Stomach (tissue), 8 donors: ENCODE measurements at regions not wholly inside any gene's neighbourhood (a gene's known extent, or its start where the extent isn't known, plus 50 kb on each side); places are given as distances from the start of the nearest gene placed in this dataset.

Experiments used
- DNase-seq, 2 donors: peaks; one replicate each; pipeline versions ENCODE4 v3.0.0 to v3.0.0-alpha.2; 2013 to 2019
- H3K27ac ChIP-seq, 5 donors: fragments of 200-600 bp in 4 of 5; sonication (generic) in 4 of 5; one replicate each; pipeline ENCODE4 v1.5.1; 2013 to 2019; ENCODE audit warnings: mild to moderate bottlenecking in 1 of 5, moderate library complexity in 1 of 5
- H3K27me3 ChIP-seq, 3 donors: fragments of 200-600 bp; sonication (generic); one replicate each; pipeline ENCODE4 v1.5.1; 2017 to 2019; ENCODE audit warnings: mixed run types in 1 of 3
- H3K36me3 ChIP-seq, 4 donors: fragments of 200-600 bp; sonication (generic); 1 replicate in 3 of 4; 2 replicates in 1 of 4; pipeline ENCODE4 v1.5.1; 2016 to 2019
- H3K4me1 ChIP-seq, 4 donors: fragments of 200-600 bp; sonication (generic); one replicate each; pipeline ENCODE4 v1.5.1; 2016 to 2019
- H3K4me3 ChIP-seq, 4 donors: fragments of 200-600 bp; sonication (generic) in 3 of 4; one replicate each; pipeline ENCODE4 v1.5.1; 2016 to 2019; ENCODE audit warnings: mild to moderate bottlenecking in 1 of 4
- H3K9me3 ChIP-seq, 4 donors: fragments of 200-600 bp; sonication (generic); one replicate each; pipeline ENCODE4 v1.5.1; 2016 to 2019
- EP300 ChIP-seq: sonication (generic); formaldehyde crosslinking; IDR thresholded peaks from one replicate; pipeline ENCODE4 v1.6.1; 2017; ENCODE audit warnings: antibody characterized with exemption
- POLR2A ChIP-seq, 4 donors: fragments of 450-650 bp; IDR thresholded peaks; one replicate each; pipeline ENCODE4 v1.6.1; 2016; ENCODE audit warnings: antibody characterized with exemption in 4 of 4, control low read depth in 2 of 4, mild to moderate bottlenecking in 1 of 4, moderate library complexity in 1 of 4
- POLR2AphosphoS5 ChIP-seq, 3 donors: sonication (generic); formaldehyde crosslinking; IDR thresholded peaks; one replicate each; pipeline ENCODE4 v1.6.1; 2016; ENCODE audit warnings: antibody characterized with exemption in 3 of 3
- WGBS, 5 donors: extraction: QIAGEN DNeasy Blood & Tissue Kit in 3 of 5; methylation state at CpG; one replicate each; pipeline versions ENCODE4 v1.1.5 to v1.1.7; 2013 to 2018; 5-methylcytosine and 5-hydroxymethylcytosine counted together
- intact Hi-C: fragments of 100-400 bp; cut with DNase I; formaldehyde crosslinking; loops from one replicate; pipeline ENCODE4 v1.15.1; 2023; ENCODE audit warnings: low total_unique reads
- TF ChIP-seq, protein P1 (sequence below), 7 experiments: fragments of 450-650 bp in 4 of 7; fragments of 200-600 bp in 3 of 7; sonication (generic) in 3 of 7; IDR thresholded peaks; one replicate each; pipeline ENCODE4 v1.5.1; 2016 to 2019; ENCODE audit warnings: antibody characterized with exemption in 7 of 7, control low read depth in 2 of 7, mild to moderate bottlenecking in 1 of 7
- donor health status: healthy with polysubstance abuse.
- donor health status: Bipolar disorder and iron deficiency.
- donor health status: healthy.

DNA sequence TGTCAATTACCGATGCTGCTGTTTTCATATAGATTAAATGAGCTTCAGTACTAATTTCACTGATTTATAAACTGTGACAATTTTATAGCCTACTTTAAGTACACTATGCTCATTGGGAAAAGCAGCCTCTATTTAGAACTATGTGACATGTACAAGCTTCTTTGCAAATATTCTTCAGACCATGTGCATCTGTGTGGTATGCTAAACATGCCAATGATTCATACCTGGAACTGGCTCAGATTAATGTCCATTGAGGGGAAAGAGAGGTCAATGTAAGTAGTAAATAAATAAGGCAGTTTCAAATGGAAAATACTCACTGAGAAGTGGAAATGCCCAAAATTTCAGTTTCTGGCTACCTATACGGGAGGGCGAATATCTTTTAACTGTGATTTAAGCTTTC, 777.7 kb downstream of the C6orf118 start:
- H3K9me3 ChIP-seq, result peaks cover 0 to 8% (median 2%) of the 10 kb centered on the region in 4 donors
- no peak for DNase-seq
- no peak overlapping the region for H3K27ac ChIP-seq
- WGBS, 5 donors, result 72 to 91% (median 90%) methylated on average over 3 of the region's 3 CpGs
- no peaks in the 10 kb centered on the region for H3K36me3 ChIP-seq
- H3K27me3 ChIP-seq, result no peaks in the 10 kb centered on the region
- intact Hi-C loops, result no loop called here
- H3K4me1 ChIP-seq, result no peaks in the 10 kb centered on the region
- TF ChIP-seq POLR2AphosphoS5 (IDR thresholded peaks at IDR 0.05) (no peak), EP300 (no peak), POLR2A (IDR thresholded peaks at IDR 0.05) (no peak)
- TF ChIP-seq, protein P1, sequence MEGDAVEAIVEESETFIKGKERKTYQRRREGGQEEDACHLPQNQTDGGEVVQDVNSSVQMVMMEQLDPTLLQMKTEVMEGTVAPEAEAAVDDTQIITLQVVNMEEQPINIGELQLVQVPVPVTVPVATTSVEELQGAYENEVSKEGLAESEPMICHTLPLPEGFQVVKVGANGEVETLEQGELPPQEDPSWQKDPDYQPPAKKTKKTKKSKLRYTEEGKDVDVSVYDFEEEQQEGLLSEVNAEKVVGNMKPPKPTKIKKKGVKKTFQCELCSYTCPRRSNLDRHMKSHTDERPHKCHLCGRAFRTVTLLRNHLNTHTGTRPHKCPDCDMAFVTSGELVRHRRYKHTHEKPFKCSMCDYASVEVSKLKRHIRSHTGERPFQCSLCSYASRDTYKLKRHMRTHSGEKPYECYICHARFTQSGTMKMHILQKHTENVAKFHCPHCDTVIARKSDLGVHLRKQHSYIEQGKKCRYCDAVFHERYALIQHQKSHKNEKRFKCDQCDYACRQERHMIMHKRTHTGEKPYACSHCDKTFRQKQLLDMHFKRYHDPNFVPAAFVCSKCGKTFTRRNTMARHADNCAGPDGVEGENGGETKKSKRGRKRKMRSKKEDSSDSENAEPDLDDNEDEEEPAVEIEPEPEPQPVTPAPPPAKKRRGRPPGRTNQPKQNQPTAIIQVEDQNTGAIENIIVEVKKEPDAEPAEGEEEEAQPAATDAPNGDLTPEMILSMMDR (IDR thresholded peaks at IDR 0.05), result no peak
- no peak overlapping the region for H3K4me3 ChIP-seq

DNA sequence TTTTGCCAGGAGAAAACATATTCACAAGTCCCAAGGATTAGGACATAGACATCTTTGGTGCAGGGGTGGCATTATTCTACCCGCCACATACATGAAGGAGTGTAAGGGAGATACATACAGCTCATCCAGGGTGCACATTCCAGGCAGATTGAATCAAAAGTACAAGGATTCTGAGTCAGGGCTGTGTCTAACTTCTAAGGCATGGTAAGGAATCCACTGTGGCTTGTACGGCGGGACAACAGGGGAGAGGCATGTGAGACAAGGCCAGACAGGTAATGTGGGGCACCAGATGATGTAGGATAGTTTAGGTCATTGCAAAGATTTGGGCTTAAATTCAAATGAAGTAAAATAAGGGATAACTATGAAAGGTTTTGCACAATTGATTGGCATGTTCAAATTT, 780.9 kb downstream of the C6orf118 start:
- intact Hi-C loops, result no loop called here
- H3K27ac ChIP-seq, result no peak overlapping the region
- H3K4me3 ChIP-seq, result no peak overlapping the region
- H3K27me3 ChIP-seq, result no peaks in the 10 kb centered on the region
- TF ChIP-seq EP300, result no peak
- no peak for TF ChIP-seq POLR2A (IDR thresholded peaks at IDR 0.05)
- TF ChIP-seq, protein P1 (IDR thresholded peaks at IDR 0.05), result no peak
- no peak for TF ChIP-seq POLR2AphosphoS5 (IDR thresholded peaks at IDR 0.05)
- H3K36me3 ChIP-seq, result no peaks in the 10 kb centered on the region
- H3K9me3 ChIP-seq, result peaks cover 0 to 22% (median 13%) of the 10 kb centered on the region in 4 donors
- H3K4me1 ChIP-seq, result no peaks in the 10 kb centered on the region
- DNase-seq, result no peak
- WGBS, 5 donors, result 59 to 80% (median 75%) methylated on average over 3 of the region's 3 CpGs

GRCh38 chr6:164523087-164523654, 786.2 kb downstream of the C6orf118 start:
- Histone ChIP-seq H3K4me3 (no peak overlapping the region), H3K4me1 (no peaks in the 10 kb centered on the region), H3K36me3 (no peaks in the 10 kb centered on the region), H3K9me3 (peaks cover 0 to 47% (median 25%) of the 10 kb centered on the region in 4 donors), H3K27ac (no peak overlapping the region), H3K27me3 (no peaks in the 10 kb centered on the region)
- TF ChIP-seq POLR2AphosphoS5 (IDR thresholded peaks at IDR 0.05) (no peak), POLR2A (IDR thresholded peaks at IDR 0.05) (no peak), EP300 (no peak)
- TF ChIP-seq, protein P1 (IDR thresholded peaks at IDR 0.05), result no peak
- no peak for DNase-seq
- intact Hi-C loops, result no loop called here
- 67 to 79% (median 70%) methylated on average over 1 of the region's 1 CpG for WGBS, 5 donors

- Histone ChIP-seq H3K27ac (no peak overlapping the region), H3K9me3 (peaks cover 0 to 44% (median 16%) of the 10 kb centered on the region in 4 donors), H3K27me3 (no peaks in the 10 kb centered on the region), H3K4me1 (no peaks in the 10 kb centered on the region), H3K4me3 (no peak overlapping the region), H3K36me3 (no peaks in the 10 kb centered on the region)
- WGBS, 5 donors, result 73 to 89% (median 84%) methylated on average over 4 of the region's 4 CpGs
- no peak for TF ChIP-seq POLR2AphosphoS5 (IDR thresholded peaks at IDR 0.05)
- no peak for TF ChIP-seq POLR2A (IDR thresholded peaks at IDR 0.05)
- TF ChIP-seq, protein P1 (IDR thresholded peaks at IDR 0.05), result no peak
- TF ChIP-seq EP300, result no peak
- intact Hi-C loops, result no loop called here
- no peak for DNase-seq
Observed at GRCh38 chr6:164520916-164521315, 788.5 kb downstream of the C6orf118 start.
